ENCODE measurements at regions not wholly inside any gene's neighbourhood (a gene's known extent, or its start where the extent isn't known, plus 50 kb on each side); places are given as distances from the start of the nearest gene placed in this dataset.

DNA sequence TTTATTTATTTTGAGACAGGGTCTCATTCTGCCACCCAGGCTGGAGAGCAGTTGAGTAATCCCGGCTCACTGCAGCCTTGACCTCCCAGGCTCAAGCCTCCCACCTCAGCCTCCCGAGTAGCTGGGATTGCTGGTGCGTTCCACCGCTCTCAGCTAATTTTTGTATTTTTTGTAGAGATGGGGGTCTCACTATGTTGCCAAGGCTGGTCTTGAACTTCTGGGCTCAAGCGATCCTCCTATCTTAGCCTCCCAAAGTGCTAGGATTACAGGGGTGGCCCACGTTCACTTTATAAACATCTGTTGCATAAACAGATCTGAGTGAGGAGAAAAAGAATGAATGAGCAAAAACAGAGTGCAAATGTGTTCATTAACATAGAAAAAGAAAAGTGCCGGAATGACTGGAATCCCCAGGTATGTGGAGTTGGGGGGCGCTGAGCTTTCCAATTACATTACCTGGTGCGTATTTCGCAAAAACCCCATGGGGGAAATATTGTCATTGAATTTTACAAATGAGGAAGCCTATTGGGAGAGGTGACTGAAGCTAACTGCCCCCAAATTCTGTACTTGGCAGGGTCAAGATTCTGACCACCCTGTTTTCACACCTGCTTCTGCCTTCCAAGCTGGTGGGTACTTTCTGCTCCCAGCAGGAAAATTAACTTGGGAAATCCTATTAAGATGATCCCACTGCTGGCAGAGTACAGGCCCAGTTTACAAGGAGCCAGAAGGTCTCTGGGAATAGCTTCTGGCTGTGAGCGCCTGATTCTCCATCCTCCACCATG is 207.7 kb upstream of the JARID2 start:
- H3K9me3 Mint-ChIP-seq, result no peaks in the 10 kb centered on the region
- H3K4me3 Mint-ChIP-seq, result no peak overlapping the region
- H3K27ac Mint-ChIP-seq (ENCODE audit: unreplicated experiment), result no peak overlapping the region
- no peak for DNase-seq (ENCODE audit: low read depth, low spot score)
- TF ChIP-seq, protein P1, sequence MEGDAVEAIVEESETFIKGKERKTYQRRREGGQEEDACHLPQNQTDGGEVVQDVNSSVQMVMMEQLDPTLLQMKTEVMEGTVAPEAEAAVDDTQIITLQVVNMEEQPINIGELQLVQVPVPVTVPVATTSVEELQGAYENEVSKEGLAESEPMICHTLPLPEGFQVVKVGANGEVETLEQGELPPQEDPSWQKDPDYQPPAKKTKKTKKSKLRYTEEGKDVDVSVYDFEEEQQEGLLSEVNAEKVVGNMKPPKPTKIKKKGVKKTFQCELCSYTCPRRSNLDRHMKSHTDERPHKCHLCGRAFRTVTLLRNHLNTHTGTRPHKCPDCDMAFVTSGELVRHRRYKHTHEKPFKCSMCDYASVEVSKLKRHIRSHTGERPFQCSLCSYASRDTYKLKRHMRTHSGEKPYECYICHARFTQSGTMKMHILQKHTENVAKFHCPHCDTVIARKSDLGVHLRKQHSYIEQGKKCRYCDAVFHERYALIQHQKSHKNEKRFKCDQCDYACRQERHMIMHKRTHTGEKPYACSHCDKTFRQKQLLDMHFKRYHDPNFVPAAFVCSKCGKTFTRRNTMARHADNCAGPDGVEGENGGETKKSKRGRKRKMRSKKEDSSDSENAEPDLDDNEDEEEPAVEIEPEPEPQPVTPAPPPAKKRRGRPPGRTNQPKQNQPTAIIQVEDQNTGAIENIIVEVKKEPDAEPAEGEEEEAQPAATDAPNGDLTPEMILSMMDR (conservative IDR thresholded peaks at IDR 0.05), result no peak
- peaks cover 7% of the 10 kb centered on the region for H3K4me1 Mint-ChIP-seq
- H3K27me3 Mint-ChIP-seq (ENCODE audit: low read depth), result no peaks in the 10 kb centered on the region
- H3K36me3 Mint-ChIP-seq (ENCODE audit: low read depth), result no peaks in the 10 kb centered on the region

DNA sequence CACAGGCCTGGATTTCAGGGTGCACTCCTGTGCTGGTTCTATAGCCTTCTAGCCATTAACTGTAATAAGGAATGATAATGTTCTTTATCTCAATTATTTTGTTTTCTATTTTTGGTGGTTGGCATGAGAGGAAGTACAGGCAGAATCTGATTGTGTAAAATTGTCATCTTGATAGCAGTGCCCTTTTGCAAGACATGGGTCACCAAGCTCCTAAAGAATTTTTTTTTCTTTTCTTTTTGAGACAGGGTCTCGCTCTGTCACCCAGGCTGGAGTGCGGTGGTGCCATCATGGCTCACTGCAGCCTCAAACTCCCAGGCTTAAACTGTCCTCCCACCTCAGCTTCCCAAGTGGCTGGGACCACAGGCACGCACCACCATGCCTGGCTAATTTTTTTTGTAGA is 206.7 kb upstream of the JARID2 start:
- Mint-ChIP-seq H3K27ac (ENCODE audit: unreplicated experiment) (no peak overlapping the region), H3K4me3 (no peak overlapping the region), H3K27me3 (ENCODE audit: low read depth) (no peaks in the 10 kb centered on the region), H3K36me3 (ENCODE audit: low read depth) (no peaks in the 10 kb centered on the region), H3K4me1 (peaks cover 7% of the 10 kb centered on the region), H3K9me3 (no peaks in the 10 kb centered on the region)
- TF ChIP-seq, protein P1 (conservative IDR thresholded peaks at IDR 0.05), result no peak
- DNase-seq (ENCODE audit: low read depth, low spot score), result no peak

DNA sequence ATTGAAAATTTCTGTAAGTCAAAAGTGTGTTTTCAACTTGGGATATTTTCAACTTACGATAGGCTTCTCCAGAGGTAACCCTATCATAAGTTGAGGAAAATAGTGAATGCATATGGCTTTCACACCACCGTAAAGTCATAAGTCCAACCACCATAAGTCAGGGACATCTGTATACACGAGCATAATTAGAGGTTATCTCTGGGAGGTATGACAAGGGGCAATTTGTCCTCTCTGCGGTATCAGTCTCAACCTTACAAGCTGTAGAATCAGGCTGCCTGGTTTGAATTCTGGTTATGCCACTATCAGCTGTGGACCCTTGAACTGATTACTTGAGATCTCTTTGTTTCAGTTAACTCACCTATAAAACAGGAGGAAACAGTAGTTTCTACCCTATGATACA is 202.9 kb upstream of the JARID2 start:
- TF ChIP-seq, protein P1 (conservative IDR thresholded peaks at IDR 0.05), result no peak
- no peak overlapping the region for H3K4me3 Mint-ChIP-seq
- H3K9me3 Mint-ChIP-seq, result no peaks in the 10 kb centered on the region
- H3K4me1 Mint-ChIP-seq, result peaks cover 4% of the 10 kb centered on the region
- no peak for DNase-seq (ENCODE audit: low read depth, low spot score)
- H3K27ac Mint-ChIP-seq (ENCODE audit: unreplicated experiment), result no peak overlapping the region
- H3K36me3 Mint-ChIP-seq (ENCODE audit: low read depth), result no peaks in the 10 kb centered on the region
- H3K27me3 Mint-ChIP-seq (ENCODE audit: low read depth), result no peaks in the 10 kb centered on the region

DNA sequence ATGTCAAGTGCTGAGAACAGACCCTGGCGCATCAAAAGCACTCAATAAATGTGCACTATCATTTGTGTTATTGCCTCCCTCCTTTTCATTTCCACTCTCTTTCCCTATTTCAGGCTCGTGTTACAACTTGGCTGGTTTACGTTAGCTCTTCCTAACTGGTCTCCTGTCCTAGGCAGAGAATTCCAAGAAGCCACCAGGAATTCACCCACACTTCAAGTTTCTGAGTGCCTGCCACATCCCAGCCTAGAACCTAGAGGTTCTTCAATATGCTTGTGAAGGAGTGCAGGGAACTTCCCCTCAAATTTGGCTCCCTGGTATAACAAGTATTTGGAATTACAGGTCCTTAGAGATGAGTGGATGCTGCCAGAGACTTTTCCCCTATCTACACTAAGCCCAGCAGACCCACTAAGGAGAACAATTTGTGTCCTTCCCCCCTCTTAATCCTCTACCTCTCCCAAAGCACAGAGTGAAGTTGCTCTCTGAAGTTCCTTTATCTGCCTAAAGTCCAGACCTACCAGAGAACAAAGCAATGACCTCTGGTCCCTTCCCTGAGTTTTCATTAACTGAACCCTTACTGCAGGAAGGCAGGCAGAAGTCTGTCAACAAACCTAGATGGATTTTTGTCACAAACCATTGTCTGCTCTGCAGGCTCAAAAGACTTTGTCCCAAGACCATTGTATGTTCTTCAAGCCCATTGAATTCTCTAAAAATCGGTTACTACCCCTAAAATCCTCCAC is 201.6 kb upstream of the JARID2 start:
- no peaks in the 10 kb centered on the region for H3K36me3 Mint-ChIP-seq (ENCODE audit: low read depth)
- no peak overlapping the region for H3K4me3 Mint-ChIP-seq
- H3K4me1 Mint-ChIP-seq, result peaks cover 8% of the 10 kb centered on the region
- no peak overlapping the region for H3K27ac Mint-ChIP-seq (ENCODE audit: unreplicated experiment)
- TF ChIP-seq, protein P1 (conservative IDR thresholded peaks at IDR 0.05), result no peak
- H3K27me3 Mint-ChIP-seq (ENCODE audit: low read depth), result no peaks in the 10 kb centered on the region
- no peaks in the 10 kb centered on the region for H3K9me3 Mint-ChIP-seq
- no peak for DNase-seq (ENCODE audit: low read depth, low spot score)

DNA sequence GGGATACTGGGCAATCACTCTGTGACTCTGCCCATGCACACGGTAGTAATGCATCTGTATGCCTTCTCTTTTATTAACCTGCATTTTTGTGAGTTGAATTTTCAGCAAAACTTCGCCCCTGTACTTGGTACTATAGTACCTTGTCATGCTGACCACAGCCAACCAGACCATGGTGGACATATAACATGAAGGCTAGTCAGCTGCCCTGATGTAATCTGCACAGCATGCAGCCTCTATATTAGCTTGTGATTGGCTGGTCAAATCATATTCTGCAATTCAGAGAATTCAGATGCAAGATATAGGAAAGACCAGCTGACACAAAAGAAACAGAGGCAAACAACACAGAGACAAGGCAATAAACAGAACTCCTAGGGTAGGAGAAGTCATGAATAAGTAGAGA is 200.9 kb upstream of the JARID2 start:
- Mint-ChIP-seq H3K27me3 (ENCODE audit: low read depth) (no peaks in the 10 kb centered on the region), H3K9me3 (no peaks in the 10 kb centered on the region), H3K4me1 (peaks cover 8% of the 10 kb centered on the region), H3K36me3 (ENCODE audit: low read depth) (no peaks in the 10 kb centered on the region), H3K4me3 (no peak overlapping the region), H3K27ac (ENCODE audit: unreplicated experiment) (no peak overlapping the region)
- no peak for DNase-seq (ENCODE audit: low read depth, low spot score)
- TF ChIP-seq, protein P1 (conservative IDR thresholded peaks at IDR 0.05), result no peak
